Gastrocnemius medialis (tissue), 4 donors: ENCODE measurements at regions not wholly inside any gene's neighbourhood (a gene's known extent, or its start where the extent isn't known, plus 50 kb on each side); places are given as distances from the start of the nearest gene placed in this dataset.

ENCODE experiments used
- POLR2A ChIP-seq, 2 donors: fragments of 450-650 bp; IDR thresholded peaks; one replicate each; pipeline ENCODE4 v1.6.1; 2017; ENCODE audit warnings: antibody characterized with exemption in 2 of 2, mild to moderate bottlenecking in 2 of 2, moderate library complexity in 2 of 2
- TF ChIP-seq, protein P1 (sequence below), 5 experiments: fragments of 450-650 bp in 3 of 5; fragments of 200-600 bp in 2 of 5; sonication (generic) in 2 of 5; IDR thresholded peaks in 4 of 5; conservative IDR thresholded peaks in 1 of 5; 1 replicate in 4 of 5; 2 replicates in 1 of 5; pipeline ENCODE4 v1.5.1; 2016 to 2019; ENCODE audit warnings: antibody characterized with exemption in 5 of 5, mild to moderate bottlenecking in 3 of 5, moderate library complexity in 3 of 5

- TF ChIP-seq POLR2A (IDR thresholded peaks at IDR 0.05): no peak
- TF ChIP-seq, protein P1, sequence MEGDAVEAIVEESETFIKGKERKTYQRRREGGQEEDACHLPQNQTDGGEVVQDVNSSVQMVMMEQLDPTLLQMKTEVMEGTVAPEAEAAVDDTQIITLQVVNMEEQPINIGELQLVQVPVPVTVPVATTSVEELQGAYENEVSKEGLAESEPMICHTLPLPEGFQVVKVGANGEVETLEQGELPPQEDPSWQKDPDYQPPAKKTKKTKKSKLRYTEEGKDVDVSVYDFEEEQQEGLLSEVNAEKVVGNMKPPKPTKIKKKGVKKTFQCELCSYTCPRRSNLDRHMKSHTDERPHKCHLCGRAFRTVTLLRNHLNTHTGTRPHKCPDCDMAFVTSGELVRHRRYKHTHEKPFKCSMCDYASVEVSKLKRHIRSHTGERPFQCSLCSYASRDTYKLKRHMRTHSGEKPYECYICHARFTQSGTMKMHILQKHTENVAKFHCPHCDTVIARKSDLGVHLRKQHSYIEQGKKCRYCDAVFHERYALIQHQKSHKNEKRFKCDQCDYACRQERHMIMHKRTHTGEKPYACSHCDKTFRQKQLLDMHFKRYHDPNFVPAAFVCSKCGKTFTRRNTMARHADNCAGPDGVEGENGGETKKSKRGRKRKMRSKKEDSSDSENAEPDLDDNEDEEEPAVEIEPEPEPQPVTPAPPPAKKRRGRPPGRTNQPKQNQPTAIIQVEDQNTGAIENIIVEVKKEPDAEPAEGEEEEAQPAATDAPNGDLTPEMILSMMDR (IDR thresholded peaks at IDR 0.05 in 4 of 5, conservative IDR thresholded peaks at IDR 0.05 in 1 of 5): no peak
Measured at GRCh38 chr22:22749167-22749758, 104.8 kb downstream of the GGTLC2 start.
